LNCAP (cell line): ENCODE measurements at regions not wholly inside any gene's neighbourhood (a gene's known extent, or its start where the extent isn't known, plus 50 kb on each side); places are given as distances from the start of the nearest gene placed in this dataset.

ENCODE experiments used
- CTCF ChIP-seq: fragments of 450-650 bp; IDR thresholded peaks from 2 replicates; pipeline ENCODE4 v1.5.1; 2017; ENCODE audit warnings: mild to moderate bottlenecking

- TF ChIP-seq CTCF: no peak
These were observed 100.1 kb downstream of the FOXD2 start for GRCh38 chr1:47537966-47538365.

- no peak for TF ChIP-seq CTCF
These were observed 108.2 kb downstream of the FOXD2 start for GRCh38 chr1:47545912-47546483.

GRCh38 chr1:47547753-47548573 is 110.1 kb downstream of the FOXD2 start:
- TF ChIP-seq CTCF: no peak

GRCh38 chr1:47548637-47549036 is 110.8 kb downstream of the FOXD2 start:
- no peak for TF ChIP-seq CTCF

- TF ChIP-seq CTCF: no peak
These were observed 111.7 kb downstream of the FOXD2 start for GRCh38 chr1:47549532-47549931.

- no peak for TF ChIP-seq CTCF
These were observed 113.1 kb downstream of the FOXD2 start for GRCh38 chr1:47550929-47551328.

- TF ChIP-seq CTCF: no peak
These were observed 114.2 kb downstream of the FOXD2 start for GRCh38 chr1:47551971-47552528.
